ENCODE measurements at regions not wholly inside any gene's neighbourhood (a gene's known extent, or its start where the extent isn't known, plus 50 kb on each side); places are given as distances from the start of the nearest gene placed in this dataset.

DNA sequence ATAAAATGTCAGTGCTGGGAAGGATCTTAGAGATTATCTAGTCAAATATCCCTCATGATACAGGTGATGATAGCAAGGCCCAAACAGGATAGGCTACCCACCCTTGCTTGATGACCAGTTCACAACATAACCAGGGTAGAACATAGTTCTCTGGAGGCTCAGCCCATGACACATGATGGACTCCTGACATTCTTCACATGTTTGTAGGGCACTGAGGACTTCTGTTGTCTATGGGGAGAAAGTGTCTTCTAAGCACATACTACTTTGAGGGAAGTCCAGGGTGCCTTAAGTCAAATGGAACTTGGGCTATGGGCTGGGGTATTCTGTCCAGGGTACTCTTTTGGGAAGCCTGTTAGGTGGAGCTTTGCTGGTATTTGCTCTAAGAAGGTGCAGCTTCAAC lies 148.9 kb downstream of the GLUL start (continued):
- TF ChIP-seq, protein P1, sequence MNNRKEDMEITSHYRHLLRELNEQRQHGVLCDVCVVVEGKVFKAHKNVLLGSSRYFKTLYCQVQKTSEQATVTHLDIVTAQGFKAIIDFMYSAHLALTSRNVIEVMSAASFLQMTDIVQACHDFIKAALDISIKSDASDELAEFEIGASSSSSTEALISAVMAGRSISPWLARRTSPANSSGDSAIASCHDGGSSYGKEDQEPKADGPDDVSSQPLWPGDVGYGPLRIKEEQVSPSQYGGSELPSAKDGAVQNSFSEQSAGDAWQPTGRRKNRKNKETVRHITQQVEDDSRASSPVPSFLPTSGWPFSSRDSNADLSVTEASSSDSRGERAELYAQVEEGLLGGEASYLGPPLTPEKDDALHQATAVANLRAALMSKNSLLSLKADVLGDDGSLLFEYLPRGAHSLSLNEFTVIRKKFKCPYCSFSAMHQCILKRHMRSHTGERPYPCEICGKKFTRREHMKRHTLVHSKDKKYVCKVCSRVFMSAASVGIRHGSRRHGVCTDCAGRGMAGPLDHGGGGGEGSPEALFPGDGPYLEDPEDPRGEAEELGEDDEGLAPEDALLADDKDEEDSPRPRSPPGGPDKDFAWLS (CRISPR knock-in tag; IDR thresholded peaks at IDR 0.05; ENCODE audit: borderline replicate concordance) = no peak
- TF ChIP-seq HIVEP1 (CRISPR knock-in tag; IDR thresholded peaks at IDR 0.05) (no peak), SOX13 (IDR thresholded peaks at IDR 0.05) (no peak), SOX13 (CRISPR knock-in tag; conservative IDR thresholded peaks at IDR 0.05 in 1 of 2, IDR thresholded peaks at IDR 0.05 in 1 of 2) (no peak), ZNF274 (CRISPR knock-in tag; IDR thresholded peaks at IDR 0.05) (no peak)

DNA sequence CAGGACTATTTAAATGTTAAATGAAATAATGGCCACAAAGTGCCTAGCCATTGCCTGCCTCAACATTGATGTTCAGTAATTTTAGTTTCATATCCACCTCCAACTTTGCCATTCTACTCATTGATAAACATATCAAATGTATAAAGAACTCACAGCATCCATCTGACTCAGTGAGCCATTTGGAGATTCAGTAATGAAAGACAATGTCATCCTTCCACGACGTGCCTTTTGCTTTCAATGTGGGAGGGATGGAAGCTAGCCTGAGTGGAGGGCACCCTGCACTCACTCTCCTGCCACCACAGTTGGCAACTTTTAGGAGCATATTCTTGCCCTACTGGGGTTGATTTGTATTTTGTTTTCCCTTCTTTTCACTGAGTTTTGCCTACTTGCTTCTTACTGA lies 151.5 kb downstream of the GLUL start:
- Histone ChIP-seq H3K27ac (ENCODE audit: extremely low read length, insufficient read depth, low read length) (no peak overlapping the region), H3K9me3 (ENCODE audit: low read length) (no peaks in the 10 kb centered on the region), H3K9ac (ENCODE audit: insufficient read depth, low read depth, low read length) (no peak overlapping the region), H3K4me3 (replicated peaks in 1 of 3; ENCODE audit: insufficient read depth in 1 of 3, low read depth in 2 of 3, low read length in 3 of 3) (no peak overlapping the region), H4K20me1 (ENCODE audit: insufficient read depth, low read length) (no peaks in the 10 kb centered on the region), H3K36me3 (replicated peaks in 1 of 2; ENCODE audit: control insufficient read depth in 1 of 2, insufficient read depth in 2 of 2, low read length in 2 of 2) (no peaks in the 10 kb centered on the region), H2AFZ (ENCODE audit: low read length) (no peak overlapping the region), H3K4me2 (ENCODE audit: low read depth, low read length) (no peak overlapping the region), H3K79me2 (ENCODE audit: insufficient read depth, low read length) (no peaks in the 10 kb centered on the region), H3K27me3 (ENCODE audit: control insufficient read depth in 1 of 2, insufficient read depth in 2 of 2, low read length in 2 of 2) (no peaks in the 10 kb centered on the region), H3K4me1 (ENCODE audit: insufficient read depth, low read length) (peaks cover 23% of the 10 kb centered on the region)
- TF ChIP-seq, protein P2, sequence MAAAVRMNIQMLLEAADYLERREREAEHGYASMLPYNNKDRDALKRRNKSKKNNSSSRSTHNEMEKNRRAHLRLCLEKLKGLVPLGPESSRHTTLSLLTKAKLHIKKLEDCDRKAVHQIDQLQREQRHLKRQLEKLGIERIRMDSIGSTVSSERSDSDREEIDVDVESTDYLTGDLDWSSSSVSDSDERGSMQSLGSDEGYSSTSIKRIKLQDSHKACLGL (CRISPR knock-in tag; IDR thresholded peaks at IDR 0.05) = no peak
- TF ChIP-seq ZNF737 (CRISPR knock-in tag; IDR thresholded peaks at IDR 0.05; ENCODE audit: borderline replicate concordance) = no peak
- TF ChIP-seq, protein P3, sequence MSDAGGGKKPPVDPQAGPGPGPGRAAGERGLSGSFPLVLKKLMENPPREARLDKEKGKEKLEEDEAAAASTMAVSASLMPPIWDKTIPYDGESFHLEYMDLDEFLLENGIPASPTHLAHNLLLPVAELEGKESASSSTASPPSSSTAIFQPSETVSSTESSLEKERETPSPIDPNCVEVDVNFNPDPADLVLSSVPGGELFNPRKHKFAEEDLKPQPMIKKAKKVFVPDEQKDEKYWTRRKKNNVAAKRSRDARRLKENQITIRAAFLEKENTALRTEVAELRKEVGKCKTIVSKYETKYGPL (CRISPR knock-in tag; IDR thresholded peaks at IDR 0.05) = no peak
- TF ChIP-seq ZNF552 (CRISPR knock-in tag; IDR thresholded peaks at IDR 0.05; ENCODE audit: borderline replicate concordance) = no peak
- TF ChIP-seq ZNF251 (CRISPR knock-in tag; IDR thresholded peaks at IDR 0.05) = no peak
- TF ChIP-seq ONECUT2 (CRISPR knock-in tag; IDR thresholded peaks at IDR 0.05) = no peak
- TF ChIP-seq, protein P4, sequence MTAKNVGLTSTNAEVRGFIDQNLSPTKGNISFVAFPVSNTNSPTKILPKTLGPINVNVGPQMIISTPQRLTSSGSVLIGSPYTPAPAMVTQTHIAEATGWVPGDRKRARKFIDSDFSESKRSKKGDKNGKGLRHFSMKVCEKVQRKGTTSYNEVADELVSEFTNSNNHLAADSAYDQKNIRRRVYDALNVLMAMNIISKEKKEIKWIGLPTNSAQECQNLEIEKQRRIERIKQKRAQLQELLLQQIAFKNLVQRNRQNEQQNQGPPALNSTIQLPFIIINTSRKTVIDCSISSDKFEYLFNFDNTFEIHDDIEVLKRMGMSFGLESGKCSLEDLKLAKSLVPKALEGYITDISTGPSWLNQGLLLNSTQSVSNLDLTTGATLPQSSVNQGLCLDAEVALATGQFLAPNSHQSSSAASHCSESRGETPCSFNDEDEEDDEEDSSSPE (CRISPR knock-in tag; IDR thresholded peaks at IDR 0.05) = no peak
- TF ChIP-seq ZNF331 (CRISPR knock-in tag; IDR thresholded peaks at IDR 0.05) = no peak
- no peak for TF ChIP-seq KDM6A (CRISPR knock-in tag; IDR thresholded peaks at IDR 0.05; ENCODE audit: low read depth)
- no peak for TF ChIP-seq NFIC (IDR thresholded peaks at IDR 0.05; ENCODE audit: low read length)
- TF ChIP-seq MAF1 (CRISPR knock-in tag; IDR thresholded peaks at IDR 0.05; ENCODE audit: borderline replicate concordance) = no peak
- 91% methylated on average over 2 of the region's 2 CpGs for WGBS (ENCODE audit: low lambda C conversion rate)
- DNase-seq (ENCODE audit: low spot score) = no peak
- FAIRE-seq = no peak
- ChIA-PET CTCF (ENCODE audit: low intra/inter-chr PET ratio, low total read pairs) (no interaction called here), POLR2A (no interaction called here)
- intact Hi-C loops (cut with micrococcal nuclease; ENCODE audit: unreplicated experiment) = no loop called here
- no peak for ATAC-seq
- in situ Hi-C loops (cut with HindIII; ENCODE audit: extremely low pct_ligation_motif_present, low pct_unique_long_range_greater_than_20kb) = loop anchor here (10.0 kb wide), 1 partner anchor 95 kb away; no protein-coding TSS in a partner anchor
- BruUV-seq (replicated peaks) = no TSS peak
